ENCODE measurements at regions not wholly inside any gene's neighbourhood (a gene's known extent, or its start where the extent isn't known, plus 50 kb on each side); places are given as distances from the start of the nearest gene placed in this dataset.

DNA sequence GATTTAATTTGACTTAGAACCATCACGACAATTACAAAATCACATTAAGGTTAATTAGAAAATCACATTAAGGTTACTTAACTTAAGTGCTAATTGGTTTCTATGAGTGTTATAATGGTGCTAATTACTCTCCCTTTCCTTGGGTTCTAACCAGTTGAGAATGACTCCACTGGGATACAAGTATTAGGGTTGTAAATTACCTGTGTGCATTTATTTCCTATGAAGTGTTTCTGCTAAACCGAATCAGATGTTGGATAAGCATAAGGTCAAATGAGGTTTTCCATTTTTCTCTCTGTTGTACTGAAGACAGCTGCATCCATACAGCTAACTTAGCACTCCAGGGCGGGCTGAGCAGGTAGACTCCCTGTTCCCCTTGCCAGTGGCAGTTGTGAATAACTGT, 610.3 kb upstream of the TMPRSS15 start:
- H3K27ac Mint-ChIP-seq (ENCODE audit: unreplicated experiment), result no peak overlapping the region

DNA sequence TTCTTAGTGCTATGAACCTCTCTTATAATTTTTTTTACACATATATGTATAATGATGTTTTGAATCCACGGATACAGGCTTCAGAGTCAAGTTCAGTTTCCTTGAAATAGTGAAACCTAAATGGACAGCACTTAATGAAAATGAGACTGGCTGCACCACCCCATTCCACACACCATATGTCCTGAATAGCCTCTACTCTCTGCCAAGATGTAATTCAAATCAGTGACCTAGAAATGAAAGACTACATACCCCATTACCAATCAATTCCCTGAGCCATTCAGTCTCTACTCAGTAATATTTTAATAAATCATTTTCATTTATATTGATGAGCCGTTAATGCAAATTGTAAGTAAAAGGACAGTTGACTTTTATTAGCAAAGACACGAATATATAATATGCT, 614.9 kb upstream of the TMPRSS15 start:
- Mint-ChIP-seq H3K4me3 (ENCODE audit: unreplicated experiment) (no peak overlapping the region), H3K27me3 (ENCODE audit: low read depth, unreplicated experiment) (no peaks in the 10 kb centered on the region), H3K27ac (ENCODE audit: unreplicated experiment) (no peak overlapping the region), H3K36me3 (ENCODE audit: low read depth, unreplicated experiment) (no peaks in the 10 kb centered on the region), H3K4me1 (ENCODE audit: low read depth, unreplicated experiment) (no peaks in the 10 kb centered on the region), H3K9me3 (ENCODE audit: unreplicated experiment) (no peaks in the 10 kb centered on the region)
- Histone ChIP-seq H2AFZ (ENCODE audit: low read depth, low read length) (no peak overlapping the region), H3K4me2 (ENCODE audit: low read length) (no peak overlapping the region), H3K79me2 (ENCODE audit: insufficient read depth, low read length) (no peaks in the 10 kb centered on the region), H3K9me3 (ENCODE audit: insufficient read depth, low read depth, low read length) (no peaks in the 10 kb centered on the region), H3K27me3 (ENCODE audit: insufficient read depth, low read length) (no peaks in the 10 kb centered on the region), H3K36me3 (ENCODE audit: insufficient read depth, low read length) (no peaks in the 10 kb centered on the region), H3K4me3 (ENCODE audit: insufficient read depth, low read depth, low read length) (no peak overlapping the region), H4K20me1 (ENCODE audit: insufficient read depth, low read length) (no peaks in the 10 kb centered on the region), H3K27ac (ENCODE audit: low read depth, low read length) (no peak overlapping the region), H3K9ac (ENCODE audit: low read length) (no peak overlapping the region), H3K4me1 (ENCODE audit: insufficient read depth, low read length) (no peaks in the 10 kb centered on the region)
- TF ChIP-seq, protein P1, sequence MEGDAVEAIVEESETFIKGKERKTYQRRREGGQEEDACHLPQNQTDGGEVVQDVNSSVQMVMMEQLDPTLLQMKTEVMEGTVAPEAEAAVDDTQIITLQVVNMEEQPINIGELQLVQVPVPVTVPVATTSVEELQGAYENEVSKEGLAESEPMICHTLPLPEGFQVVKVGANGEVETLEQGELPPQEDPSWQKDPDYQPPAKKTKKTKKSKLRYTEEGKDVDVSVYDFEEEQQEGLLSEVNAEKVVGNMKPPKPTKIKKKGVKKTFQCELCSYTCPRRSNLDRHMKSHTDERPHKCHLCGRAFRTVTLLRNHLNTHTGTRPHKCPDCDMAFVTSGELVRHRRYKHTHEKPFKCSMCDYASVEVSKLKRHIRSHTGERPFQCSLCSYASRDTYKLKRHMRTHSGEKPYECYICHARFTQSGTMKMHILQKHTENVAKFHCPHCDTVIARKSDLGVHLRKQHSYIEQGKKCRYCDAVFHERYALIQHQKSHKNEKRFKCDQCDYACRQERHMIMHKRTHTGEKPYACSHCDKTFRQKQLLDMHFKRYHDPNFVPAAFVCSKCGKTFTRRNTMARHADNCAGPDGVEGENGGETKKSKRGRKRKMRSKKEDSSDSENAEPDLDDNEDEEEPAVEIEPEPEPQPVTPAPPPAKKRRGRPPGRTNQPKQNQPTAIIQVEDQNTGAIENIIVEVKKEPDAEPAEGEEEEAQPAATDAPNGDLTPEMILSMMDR (IDR thresholded peaks at IDR 0.05; ENCODE audit: insufficient read depth, low read depth, low read length), result no peak
- TF ChIP-seq EZH2 (IDR thresholded peaks at IDR 0.05; ENCODE audit: insufficient read depth, low read length), result no peak
- DNase-seq (ENCODE audit: low read depth) (no peak), FAIRE-seq (no peak)

More for the DNA sequence above, 610.3 kb upstream of the TMPRSS15 start:
- Histone ChIP-seq H3K27me3 (ENCODE audit: insufficient read depth, low read length) (no peaks in the 10 kb centered on the region), H3K4me2 (ENCODE audit: low read length) (no peak overlapping the region), H3K4me1 (ENCODE audit: insufficient read depth, low read length) (no peaks in the 10 kb centered on the region), H3K27ac (ENCODE audit: low read depth, low read length) (no peak overlapping the region), H4K20me1 (ENCODE audit: insufficient read depth, low read length) (no peaks in the 10 kb centered on the region), H3K9ac (ENCODE audit: low read length) (no peak overlapping the region), H3K4me3 (ENCODE audit: insufficient read depth, low read depth, low read length) (no peak overlapping the region), H3K79me2 (ENCODE audit: insufficient read depth, low read length) (no peaks in the 10 kb centered on the region), H3K36me3 (ENCODE audit: insufficient read depth, low read length) (no peaks in the 10 kb centered on the region), H2AFZ (ENCODE audit: low read depth, low read length) (no peak overlapping the region), H3K9me3 (ENCODE audit: insufficient read depth, low read depth, low read length) (no peaks in the 10 kb centered on the region)
- TF ChIP-seq EZH2 (IDR thresholded peaks at IDR 0.05; ENCODE audit: insufficient read depth, low read length), result no peak
- TF ChIP-seq, protein P1 (IDR thresholded peaks at IDR 0.05; ENCODE audit: insufficient read depth, low read depth, low read length), result no peak
- no peak overlapping the region for H3K4me3 Mint-ChIP-seq (ENCODE audit: unreplicated experiment)
- H3K4me1 Mint-ChIP-seq (ENCODE audit: low read depth, unreplicated experiment), result no peaks in the 10 kb centered on the region
- no peaks in the 10 kb centered on the region for H3K36me3 Mint-ChIP-seq (ENCODE audit: low read depth, unreplicated experiment)
- FAIRE-seq, result no peak
- no peak for DNase-seq (ENCODE audit: low read depth)
- no peaks in the 10 kb centered on the region for H3K9me3 Mint-ChIP-seq (ENCODE audit: unreplicated experiment)
- no peaks in the 10 kb centered on the region for H3K27me3 Mint-ChIP-seq (ENCODE audit: low read depth, unreplicated experiment)

DNA sequence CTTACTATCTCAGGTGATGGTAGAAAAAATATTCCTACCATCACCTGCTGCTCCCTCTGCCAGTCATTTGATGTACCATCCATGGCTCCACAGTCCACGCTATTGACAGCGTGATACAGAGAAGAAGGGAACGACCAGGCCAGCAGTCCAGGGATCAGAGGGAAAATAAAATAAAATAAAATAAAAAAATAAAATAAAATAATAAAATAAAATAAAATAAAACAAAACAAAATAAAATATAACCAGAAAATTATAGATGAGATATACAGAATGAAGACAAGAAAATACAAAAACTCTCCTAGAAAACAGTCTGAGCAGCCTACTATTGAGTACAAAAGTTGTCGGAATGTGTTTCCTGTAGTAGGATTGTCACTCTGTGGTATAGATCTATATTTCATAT, 619.4 kb upstream of the TMPRSS15 start:
- H3K4me3 ChIP-seq (ENCODE audit: insufficient read depth, low read depth, low read length), result no peak overlapping the region
- H3K79me2 ChIP-seq (ENCODE audit: insufficient read depth, low read length), result no peaks in the 10 kb centered on the region
- Mint-ChIP-seq H3K4me1 (ENCODE audit: low read depth, unreplicated experiment) (no peaks in the 10 kb centered on the region), H3K4me3 (ENCODE audit: unreplicated experiment) (no peak overlapping the region), H3K27ac (ENCODE audit: unreplicated experiment) (no peak overlapping the region), H3K36me3 (ENCODE audit: low read depth, unreplicated experiment) (no peaks in the 10 kb centered on the region), H3K9me3 (ENCODE audit: unreplicated experiment) (no peaks in the 10 kb centered on the region), H3K27me3 (ENCODE audit: low read depth, unreplicated experiment) (no peaks in the 10 kb centered on the region)
- H3K9me3 ChIP-seq (ENCODE audit: insufficient read depth, low read depth, low read length), result no peaks in the 10 kb centered on the region
- TF ChIP-seq, protein P1 (IDR thresholded peaks at IDR 0.05; ENCODE audit: insufficient read depth, low read depth, low read length), result no peak
- no peak for TF ChIP-seq EZH2 (IDR thresholded peaks at IDR 0.05; ENCODE audit: insufficient read depth, low read length)
- no peaks in the 10 kb centered on the region for H3K4me1 ChIP-seq (ENCODE audit: insufficient read depth, low read length)
- no peak overlapping the region for H3K4me2 ChIP-seq (ENCODE audit: low read length)
- no peak overlapping the region for H3K9ac ChIP-seq (ENCODE audit: low read length)
- FAIRE-seq (no peak), DNase-seq (ENCODE audit: low read depth) (no peak)
- H4K20me1 ChIP-seq (ENCODE audit: insufficient read depth, low read length), result no peaks in the 10 kb centered on the region
- H2AFZ ChIP-seq (ENCODE audit: low read depth, low read length), result no peak overlapping the region
- no peaks in the 10 kb centered on the region for H3K36me3 ChIP-seq (ENCODE audit: insufficient read depth, low read length)
- H3K27ac ChIP-seq (ENCODE audit: low read depth, low read length), result no peak overlapping the region
- no peaks in the 10 kb centered on the region for H3K27me3 ChIP-seq (ENCODE audit: insufficient read depth, low read length)

All from astrocyte (in vitro differentiated cells and primary cell).